Renal cortex interstitium (tissue), 11 donors: ENCODE measurements at regions not wholly inside any gene's neighbourhood (a gene's known extent, or its start where the extent isn't known, plus 50 kb on each side); places are given as distances from the start of the nearest gene placed in this dataset.
"Not testable (repeated sequence)": the region's sequence is repeated elsewhere in the genome, so short reads cannot be mapped to it uniquely, and the experiment has no call there.

ENCODE experiments used
- DNase-seq, 11 donors: peaks; one replicate each; pipeline ENCODE4 v3.0.0-alpha.2; 2013; ENCODE audit warnings: low read depth in 9 of 11, low spot score in 4 of 11; ENCODE audit errors: extremely low read depth in 1 of 11

GRCh38 chr15:36079021-36079420 is 500.4 kb upstream of the CDIN1 start:
- peak in 1 of 11 donors; percentile 1 for DNase-seq

GRCh38 chr15:36080759-36081158 is 498.7 kb upstream of the CDIN1 start:
- DNase-seq, result no peak

GRCh38 chr15:36090286-36090946 is 489.0 kb upstream of the CDIN1 start:
- DNase-seq, result no peak

GRCh38 chr15:36106640-36107335 is 472.6 kb upstream of the CDIN1 start:
- DNase-seq, result no peak

GRCh38 chr15:36108541-36108940 is 470.9 kb upstream of the CDIN1 start:
- DNase-seq, result no peak

GRCh38 chr15:36109943-36110658 is 469.3 kb upstream of the CDIN1 start:
- DNase-seq, result peak in 5 of 11 donors; percentile 9 to 39 (median 21)

- no peak for DNase-seq
Observed at GRCh38 chr15:36110659-36110993, 468.8 kb upstream of the CDIN1 start.

- DNase-seq, result no peak
Observed at GRCh38 chr15:36117296-36117787, 462.1 kb upstream of the CDIN1 start.

- no peak for DNase-seq
Observed at GRCh38 chr15:36126194-36126593, 453.2 kb upstream of the CDIN1 start.

- DNase-seq, result no peak
Observed at GRCh38 chr15:36130641-36131310, 448.6 kb upstream of the CDIN1 start.

- DNase-seq, result no peak
Observed at GRCh38 chr15:36133742-36134141, 445.7 kb upstream of the CDIN1 start.

- DNase-seq, result no peak
Observed at GRCh38 chr15:36136049-36136448, 443.4 kb upstream of the CDIN1 start.

- no peak for DNase-seq
Observed at GRCh38 chr15:36152936-36153335, 426.5 kb upstream of the CDIN1 start.

GRCh38 chr15:36156879-36157427 is 422.5 kb upstream of the CDIN1 start:
- DNase-seq, result no peak

GRCh38 chr15:36160351-36160750 is 419.1 kb upstream of the CDIN1 start:
- DNase-seq, result no peak

GRCh38 chr15:36161108-36161507 is 418.3 kb upstream of the CDIN1 start:
- DNase-seq, result no peak

GRCh38 chr15:36161771-36162212 is 417.6 kb upstream of the CDIN1 start:
- no peak for DNase-seq

- not testable (repeated sequence) for DNase-seq
Observed at GRCh38 chr15:36163983-36164382, 415.4 kb upstream of the CDIN1 start.

GRCh38 chr15:36172955-36173354 is 406.5 kb upstream of the CDIN1 start:
- DNase-seq, result no peak
